ENCODE measurements at regions not wholly inside any gene's neighbourhood (a gene's known extent, or its start where the extent isn't known, plus 50 kb on each side); places are given as distances from the start of the nearest gene placed in this dataset.
A peak's percentile ranks its signal among the peaks of the same experiment; 100 is the strongest.

- Histone ChIP-seq H3K4ac (ENCODE audit: low read depth, low read length) (no peak overlapping the region), H3K27me3 (ENCODE audit: insufficient read depth, low read length, poor library complexity) (no peaks in the 10 kb centered on the region), H3K9ac (ENCODE audit: low read length) (no peak overlapping the region), H4K8ac (ENCODE audit: low read depth, low read length) (no peak overlapping the region), H2BK120ac (ENCODE audit: low read depth, low read length) (no peak overlapping the region), H2BK5ac (ENCODE audit: low read length) (no peak overlapping the region), H3K56ac (ENCODE audit: low read length) (no peak overlapping the region), H3K4me2 (ENCODE audit: low read length) (no peak overlapping the region), H3K23ac (ENCODE audit: low read length) (no peak overlapping the region), H3K36me3 (ENCODE audit: control insufficient read depth, insufficient read depth, low read length) (no peaks in the 10 kb centered on the region), H3K79me1 (ENCODE audit: low read length) (no peaks in the 10 kb centered on the region), H4K5ac (ENCODE audit: low read length) (no peak overlapping the region), H2BK15ac (replicated peaks; ENCODE audit: low read depth) (no peak overlapping the region), H2AK5ac (ENCODE audit: low read length) (no peak overlapping the region), H3K4me3 (ENCODE audit: low read length) (no peak overlapping the region), H3K4me1 (ENCODE audit: control insufficient read depth, low read depth, low read length) (no peaks in the 10 kb centered on the region), H3K79me2 (ENCODE audit: control insufficient read depth, insufficient read depth, low read length) (no peaks in the 10 kb centered on the region), H3K18ac (ENCODE audit: low read length) (no peak overlapping the region), H3K27ac (ENCODE audit: low read depth, low read length) (no peak overlapping the region)
- WGBS (ENCODE audit: extremely low coverage, insufficient coverage, low lambda C conversion rate): 100% methylated on average over 1 of the region's 2 CpGs
- no peak for DNase-seq
Observed at GRCh38 chr4:22099896-22100295, 151.3 kb upstream of the KCNIP4 start.

- no peak overlapping the region for H3K4me3 ChIP-seq (ENCODE audit: low read length)
- no peak overlapping the region for H3K27ac ChIP-seq (ENCODE audit: low read depth, low read length)
- H3K79me2 ChIP-seq (ENCODE audit: control insufficient read depth, insufficient read depth, low read length): no peaks in the 10 kb centered on the region
- no peak overlapping the region for H2BK5ac ChIP-seq (ENCODE audit: low read length)
- no peak overlapping the region for H3K23ac ChIP-seq (ENCODE audit: low read length)
- no peak overlapping the region for H2BK120ac ChIP-seq (ENCODE audit: low read depth, low read length)
- no peaks in the 10 kb centered on the region for H3K4me1 ChIP-seq (ENCODE audit: control insufficient read depth, low read depth, low read length)
- H3K36me3 ChIP-seq (ENCODE audit: control insufficient read depth, insufficient read depth, low read length): no peaks in the 10 kb centered on the region
- no peak overlapping the region for H3K4ac ChIP-seq (ENCODE audit: low read depth, low read length)
- H3K79me1 ChIP-seq (ENCODE audit: low read length): no peaks in the 10 kb centered on the region
- no peak overlapping the region for H2BK15ac ChIP-seq (replicated peaks; ENCODE audit: low read depth)
- no peak overlapping the region for H4K8ac ChIP-seq (ENCODE audit: low read depth, low read length)
- H3K4me2 ChIP-seq (ENCODE audit: low read length): no peak overlapping the region
- no peak overlapping the region for H3K18ac ChIP-seq (ENCODE audit: low read length)
- H3K56ac ChIP-seq (ENCODE audit: low read length): no peak overlapping the region
- DNase-seq: no peak
- WGBS (ENCODE audit: extremely low coverage, insufficient coverage, low lambda C conversion rate): no CpG with 5 or more reads among the region's 2 CpGs
- no peak overlapping the region for H3K9ac ChIP-seq (ENCODE audit: low read length)
- no peak overlapping the region for H2AK5ac ChIP-seq (ENCODE audit: low read length)
- no peak overlapping the region for H4K5ac ChIP-seq (ENCODE audit: low read length)
- H3K27me3 ChIP-seq (ENCODE audit: insufficient read depth, low read length, poor library complexity): no peaks in the 10 kb centered on the region
Observed at GRCh38 chr4:22097596-22097995, 149.0 kb upstream of the KCNIP4 start.

- no peaks in the 10 kb centered on the region for H3K79me1 ChIP-seq (ENCODE audit: low read length)
- H4K8ac ChIP-seq (ENCODE audit: low read depth, low read length): no peak overlapping the region
- no peak overlapping the region for H4K5ac ChIP-seq (ENCODE audit: low read length)
- H3K4me3 ChIP-seq (ENCODE audit: low read length): no peak overlapping the region
- H2BK120ac ChIP-seq (ENCODE audit: low read depth, low read length): no peak overlapping the region
- no peaks in the 10 kb centered on the region for H3K27me3 ChIP-seq (ENCODE audit: insufficient read depth, low read length, poor library complexity)
- H2AK5ac ChIP-seq (ENCODE audit: low read length): no peak overlapping the region
- H2BK15ac ChIP-seq (replicated peaks; ENCODE audit: low read depth): no peak overlapping the region
- no peaks in the 10 kb centered on the region for H3K4me1 ChIP-seq (ENCODE audit: control insufficient read depth, low read depth, low read length)
- H3K23ac ChIP-seq (ENCODE audit: low read length): no peak overlapping the region
- H3K4ac ChIP-seq (ENCODE audit: low read depth, low read length): no peak overlapping the region
- H2BK5ac ChIP-seq (ENCODE audit: low read length): no peak overlapping the region
- no peak overlapping the region for H3K56ac ChIP-seq (ENCODE audit: low read length)
- no peaks in the 10 kb centered on the region for H3K79me2 ChIP-seq (ENCODE audit: control insufficient read depth, insufficient read depth, low read length)
- H3K18ac ChIP-seq (ENCODE audit: low read length): no peak overlapping the region
- no peaks in the 10 kb centered on the region for H3K36me3 ChIP-seq (ENCODE audit: control insufficient read depth, insufficient read depth, low read length)
- H3K27ac ChIP-seq (ENCODE audit: low read depth, low read length): no peak overlapping the region
- no peak overlapping the region for H3K9ac ChIP-seq (ENCODE audit: low read length)
- no peak for DNase-seq
- no peak overlapping the region for H3K4me2 ChIP-seq (ENCODE audit: low read length)
Observed at GRCh38 chr4:22094217-22094616, 145.6 kb upstream of the KCNIP4 start.

DNA sequence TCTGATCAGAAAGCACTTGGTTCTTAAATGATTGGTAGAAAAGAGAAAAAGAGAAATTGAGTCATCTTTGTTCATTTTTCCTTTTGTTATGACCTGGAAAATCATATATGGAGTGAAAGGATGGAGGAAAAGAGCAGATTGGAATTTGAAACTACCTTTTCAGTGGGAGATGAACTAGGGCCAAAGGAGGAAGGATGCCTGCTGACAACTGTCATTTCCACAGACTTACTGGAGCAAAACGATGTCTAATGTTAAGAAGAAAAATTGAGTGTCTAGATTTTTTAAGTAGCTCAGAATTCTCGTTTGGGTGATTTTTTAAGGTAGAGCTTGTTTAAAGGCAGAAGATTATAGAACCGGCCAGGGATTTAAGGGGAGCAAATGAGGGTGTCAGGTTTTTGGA lies 144.6 kb upstream of the KCNIP4 start:
- no peak overlapping the region for H3K4ac ChIP-seq (ENCODE audit: low read depth, low read length)
- no peak overlapping the region for H2BK5ac ChIP-seq (ENCODE audit: low read length)
- H3K18ac ChIP-seq (ENCODE audit: low read length): no peak overlapping the region
- no peaks in the 10 kb centered on the region for H3K79me2 ChIP-seq (ENCODE audit: control insufficient read depth, insufficient read depth, low read length)
- no peak for DNase-seq
- no peak overlapping the region for H4K8ac ChIP-seq (ENCODE audit: low read depth, low read length)
- WGBS (ENCODE audit: extremely low coverage, insufficient coverage, low lambda C conversion rate): no CpG with 5 or more reads among the region's 3 CpGs
- H3K4me2 ChIP-seq (ENCODE audit: low read length): no peak overlapping the region
- no peak overlapping the region for H2BK15ac ChIP-seq (replicated peaks; ENCODE audit: low read depth)
- no peak overlapping the region for H3K9ac ChIP-seq (ENCODE audit: low read length)
- no peak overlapping the region for H2AK5ac ChIP-seq (ENCODE audit: low read length)
- H3K36me3 ChIP-seq (ENCODE audit: control insufficient read depth, insufficient read depth, low read length): no peaks in the 10 kb centered on the region
- H2BK120ac ChIP-seq (ENCODE audit: low read depth, low read length): no peak overlapping the region
- H3K56ac ChIP-seq (ENCODE audit: low read length): no peak overlapping the region
- no peaks in the 10 kb centered on the region for H3K79me1 ChIP-seq (ENCODE audit: low read length)
- H3K27ac ChIP-seq (ENCODE audit: low read depth, low read length): no peak overlapping the region
- H3K4me1 ChIP-seq (ENCODE audit: control insufficient read depth, low read depth, low read length): no peaks in the 10 kb centered on the region
- no peak overlapping the region for H3K4me3 ChIP-seq (ENCODE audit: low read length)
- H3K27me3 ChIP-seq (ENCODE audit: insufficient read depth, low read length, poor library complexity): no peaks in the 10 kb centered on the region
- H3K23ac ChIP-seq (ENCODE audit: low read length): no peak overlapping the region
- no peak overlapping the region for H4K5ac ChIP-seq (ENCODE audit: low read length)

GRCh38 chr4:22091906-22092305 lies 143.3 kb upstream of the KCNIP4 start:
- H3K27me3 ChIP-seq (ENCODE audit: insufficient read depth, low read length, poor library complexity): no peaks in the 10 kb centered on the region
- no peak overlapping the region for H3K4me3 ChIP-seq (ENCODE audit: low read length)
- H2AK5ac ChIP-seq (ENCODE audit: low read length): no peak overlapping the region
- H3K36me3 ChIP-seq (ENCODE audit: control insufficient read depth, insufficient read depth, low read length): no peaks in the 10 kb centered on the region
- H3K4me2 ChIP-seq (ENCODE audit: low read length): no peak overlapping the region
- H3K79me2 ChIP-seq (ENCODE audit: control insufficient read depth, insufficient read depth, low read length): no peaks in the 10 kb centered on the region
- no peak overlapping the region for H3K56ac ChIP-seq (ENCODE audit: low read length)
- H3K27ac ChIP-seq (ENCODE audit: low read depth, low read length): no peak overlapping the region
- H3K18ac ChIP-seq (ENCODE audit: low read length): no peak overlapping the region
- H4K5ac ChIP-seq (ENCODE audit: low read length): no peak overlapping the region
- WGBS (ENCODE audit: extremely low coverage, insufficient coverage, low lambda C conversion rate): no CpG with 5 or more reads among the region's 4 CpGs
- no peak overlapping the region for H4K8ac ChIP-seq (ENCODE audit: low read depth, low read length)
- no peak overlapping the region for H3K23ac ChIP-seq (ENCODE audit: low read length)
- H3K9ac ChIP-seq (ENCODE audit: low read length): no peak overlapping the region
- H3K4ac ChIP-seq (ENCODE audit: low read depth, low read length): no peak overlapping the region
- no peak overlapping the region for H2BK15ac ChIP-seq (replicated peaks; ENCODE audit: low read depth)
- no peak overlapping the region for H2BK5ac ChIP-seq (ENCODE audit: low read length)
- no peak overlapping the region for H2BK120ac ChIP-seq (ENCODE audit: low read depth, low read length)
- H3K4me1 ChIP-seq (ENCODE audit: control insufficient read depth, low read depth, low read length): no peaks in the 10 kb centered on the region
- no peaks in the 10 kb centered on the region for H3K79me1 ChIP-seq (ENCODE audit: low read length)
- DNase-seq: no peak

DNA sequence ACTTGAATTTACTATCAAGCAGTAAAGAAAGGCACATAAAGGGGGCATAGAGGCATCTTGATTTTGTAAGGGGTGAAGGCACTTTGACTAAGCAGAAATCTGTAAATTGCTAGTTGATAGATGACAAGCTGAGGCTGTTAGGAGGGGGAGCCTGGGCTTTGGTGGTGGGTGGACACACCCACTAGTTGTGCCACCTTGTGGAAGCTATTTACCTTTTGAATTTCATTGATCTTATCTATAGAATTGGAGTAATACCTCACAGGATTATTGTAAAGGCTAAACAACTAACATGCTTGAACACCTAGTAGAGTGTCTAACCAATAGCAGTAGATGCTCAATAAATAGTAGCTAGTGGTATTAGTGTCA lies 142.8 kb upstream of the KCNIP4 start:
- Histone ChIP-seq H3K4ac (ENCODE audit: low read depth, low read length) (no peak overlapping the region), H3K4me2 (ENCODE audit: low read length) (no peak overlapping the region), H4K8ac (ENCODE audit: low read depth, low read length) (no peak overlapping the region), H3K36me3 (ENCODE audit: control insufficient read depth, insufficient read depth, low read length) (no peaks in the 10 kb centered on the region), H3K56ac (ENCODE audit: low read length) (no peak overlapping the region), H3K4me3 (ENCODE audit: low read length) (no peak overlapping the region), H2BK5ac (ENCODE audit: low read length) (no peak overlapping the region), H3K18ac (ENCODE audit: low read length) (no peak overlapping the region), H4K5ac (ENCODE audit: low read length) (no peak overlapping the region), H3K4me1 (ENCODE audit: control insufficient read depth, low read depth, low read length) (no peaks in the 10 kb centered on the region), H3K23ac (ENCODE audit: low read length) (no peak overlapping the region), H3K27ac (ENCODE audit: low read depth, low read length) (no peak overlapping the region), H2BK15ac (replicated peaks; ENCODE audit: low read depth) (no peak overlapping the region), H3K79me2 (ENCODE audit: control insufficient read depth, insufficient read depth, low read length) (no peaks in the 10 kb centered on the region), H3K9ac (ENCODE audit: low read length) (no peak overlapping the region), H2AK5ac (ENCODE audit: low read length) (no peak overlapping the region), H2BK120ac (ENCODE audit: low read depth, low read length) (no peak overlapping the region), H3K27me3 (ENCODE audit: insufficient read depth, low read length, poor library complexity) (no peaks in the 10 kb centered on the region), H3K79me1 (ENCODE audit: low read length) (no peaks in the 10 kb centered on the region)
- DNase-seq: peak; percentile 69

Data from mesendoderm (in vitro differentiated cells).